Activated CD4-positive, alpha-beta T cell treated with anti-CD3 and anti-CD28 coated beads for 1 hour (primary cell): ENCODE measurements at regions not wholly inside any gene's neighbourhood (a gene's known extent, or its start where the extent isn't known, plus 50 kb on each side); places are given as distances from the start of the nearest gene placed in this dataset.
"Not testable (repeated sequence)": the region's sequence is repeated elsewhere in the genome, so short reads cannot be mapped to it uniquely, and the experiment has no call there.

Source experiments
- DNase-seq: peaks from one replicate; pipeline ENCODE4 v3.0.0-alpha.2; 2020

DNA sequence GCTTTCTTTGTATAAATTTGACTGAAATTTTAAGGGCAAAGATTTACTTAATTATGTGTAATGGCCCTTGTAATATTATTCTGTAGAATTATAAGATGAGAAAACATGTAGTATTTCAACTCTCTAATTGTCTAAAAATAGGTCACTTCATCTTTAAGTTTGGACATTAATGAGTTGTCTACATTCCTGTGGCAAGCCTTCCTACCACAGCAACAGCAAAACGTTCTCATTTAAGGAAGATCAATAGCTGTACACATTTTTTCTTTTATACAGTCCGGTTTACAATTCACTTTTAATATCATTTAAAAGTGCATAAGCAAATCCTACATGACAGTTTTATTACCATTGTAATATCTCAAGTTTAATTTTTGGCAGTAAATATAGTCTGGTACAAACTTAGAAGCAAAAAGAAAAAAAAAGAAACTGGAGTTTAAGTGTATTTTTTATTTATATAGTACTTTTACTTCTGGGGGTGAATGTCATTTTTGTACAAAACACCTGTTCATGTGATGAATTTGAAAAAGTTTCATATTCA lies 501.8 kb downstream of the ZPLD1 start:
- no peak for DNase-seq

DNA sequence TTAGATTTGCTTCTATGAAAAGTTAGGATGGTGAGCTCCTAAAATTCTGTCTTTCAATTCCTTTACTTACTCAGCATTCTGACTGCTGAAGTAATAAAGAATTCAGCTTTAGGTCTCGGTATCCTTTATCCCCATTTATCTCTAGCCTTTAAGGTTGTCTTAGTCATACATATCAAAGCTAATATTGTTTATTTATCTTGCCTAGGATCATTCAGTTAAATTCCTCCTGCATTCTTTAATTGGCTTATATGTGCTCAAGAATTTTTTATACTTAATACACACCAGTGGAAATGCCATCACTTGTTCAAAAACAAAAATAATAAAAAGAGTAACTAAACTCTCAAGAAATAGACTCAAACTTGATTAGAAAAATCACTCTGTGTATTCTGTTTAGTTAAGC lies 507.0 kb downstream of the ZPLD1 start:
- no peak for DNase-seq

DNA sequence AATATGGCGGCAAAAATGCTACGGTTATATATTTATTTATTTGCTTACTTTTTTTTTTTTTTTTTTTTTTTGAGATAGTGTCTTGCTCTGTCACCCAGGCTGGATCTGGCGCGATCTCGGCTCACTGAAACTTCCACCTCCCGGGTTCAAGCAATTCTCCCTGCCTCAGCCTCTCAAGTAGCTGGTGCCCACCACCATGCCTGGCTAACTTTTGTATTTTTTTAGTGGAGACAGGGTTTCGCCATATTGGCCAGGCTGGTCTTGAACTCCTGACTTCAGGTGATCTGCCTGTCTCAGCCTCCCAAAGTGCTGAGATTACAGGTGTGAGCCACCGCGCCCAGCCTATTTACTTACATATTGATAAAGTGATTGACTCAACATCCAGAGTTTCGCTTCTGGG lies 511.6 kb downstream of the ZPLD1 start:
- DNase-seq: not testable (repeated sequence)

DNA sequence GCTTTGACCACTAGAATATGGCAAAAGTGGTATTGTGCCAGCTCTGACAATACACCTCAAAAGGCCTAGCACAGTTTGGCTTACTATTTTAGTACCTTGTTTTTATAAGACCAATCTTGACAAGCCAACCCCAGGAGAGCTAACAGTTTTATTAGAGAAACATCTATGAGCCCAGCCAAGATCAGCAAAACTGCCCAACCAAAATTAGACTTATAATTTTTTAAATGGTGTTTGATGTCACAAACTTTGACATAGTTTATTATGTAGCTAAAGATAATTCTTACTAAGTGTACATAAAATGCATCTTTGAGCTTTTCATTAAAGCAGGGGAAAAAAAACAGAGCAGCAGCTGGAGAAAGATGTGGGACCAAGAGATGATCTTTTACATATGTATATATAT lies 537.5 kb downstream of the ZPLD1 start:
- DNase-seq: no peak

DNA sequence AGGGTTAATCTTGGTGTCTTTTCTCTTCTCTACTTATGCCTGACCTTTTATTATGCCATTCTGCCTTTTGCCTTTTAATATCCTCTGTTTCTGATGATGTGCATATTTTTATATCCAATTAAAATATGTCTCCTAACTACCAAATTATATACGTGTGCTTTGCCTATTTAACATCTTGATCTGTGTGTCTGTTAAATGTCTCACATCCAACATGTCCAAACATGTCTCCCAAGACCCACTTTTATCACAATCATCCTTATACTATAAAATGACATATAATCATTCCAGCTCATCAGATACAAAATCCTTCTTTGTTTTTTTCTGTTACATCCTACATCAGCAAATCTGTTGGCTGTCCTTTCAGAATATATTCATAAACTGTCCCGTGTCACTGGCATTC lies 539.5 kb downstream of the ZPLD1 start:
- DNase-seq: no peak

DNA sequence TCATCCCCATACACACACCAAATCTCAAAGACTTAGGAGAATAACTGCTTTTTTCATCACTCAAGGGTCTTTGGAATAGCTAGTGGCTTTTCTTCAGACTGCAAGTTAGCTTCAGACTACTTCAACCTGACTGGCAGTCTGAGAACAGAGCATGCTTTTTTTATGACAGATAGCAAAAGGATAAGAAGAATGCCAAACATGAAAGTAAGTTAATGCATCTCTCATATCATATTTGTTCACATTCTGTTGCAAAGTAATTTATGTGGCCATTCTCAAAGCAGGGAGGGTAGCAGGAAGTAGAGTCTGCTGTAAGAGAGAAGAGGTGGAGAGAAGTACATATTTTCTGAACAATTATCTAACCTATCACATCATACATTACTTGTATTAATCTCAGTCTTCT lies 544.4 kb downstream of the ZPLD1 start:
- no peak for DNase-seq

DNA sequence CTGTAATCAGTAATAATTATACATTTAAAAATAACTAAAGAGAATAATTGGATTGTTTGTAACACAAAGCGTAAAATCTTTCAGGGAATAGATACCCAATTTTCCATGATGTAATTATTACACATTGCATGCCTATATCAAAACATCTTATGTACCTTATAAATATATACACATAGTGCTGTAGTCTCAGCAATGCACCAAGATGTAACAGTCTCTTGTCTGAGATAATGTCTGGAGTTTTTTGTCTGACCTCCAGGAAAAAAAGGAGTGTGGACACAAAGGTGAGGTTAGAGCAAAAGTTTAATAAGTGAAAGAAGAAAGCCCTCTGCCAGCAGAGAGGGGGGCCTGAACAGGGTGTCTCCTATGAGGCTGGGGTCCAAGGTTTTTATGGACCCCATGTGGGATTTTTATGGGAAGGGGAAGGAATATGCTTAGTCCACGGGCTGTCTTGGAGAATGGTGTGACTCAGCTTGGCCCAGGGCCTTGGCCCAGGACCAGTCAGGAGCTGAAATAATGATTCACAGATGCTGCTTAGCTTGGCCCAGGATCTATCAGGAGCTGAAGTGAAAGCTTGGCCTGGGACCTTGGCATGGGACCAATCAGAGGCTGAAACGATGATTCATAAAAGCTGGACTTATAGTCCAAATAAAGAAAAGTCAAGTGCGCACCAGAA lies 545.0 kb downstream of the ZPLD1 start:
- no peak for DNase-seq

DNA sequence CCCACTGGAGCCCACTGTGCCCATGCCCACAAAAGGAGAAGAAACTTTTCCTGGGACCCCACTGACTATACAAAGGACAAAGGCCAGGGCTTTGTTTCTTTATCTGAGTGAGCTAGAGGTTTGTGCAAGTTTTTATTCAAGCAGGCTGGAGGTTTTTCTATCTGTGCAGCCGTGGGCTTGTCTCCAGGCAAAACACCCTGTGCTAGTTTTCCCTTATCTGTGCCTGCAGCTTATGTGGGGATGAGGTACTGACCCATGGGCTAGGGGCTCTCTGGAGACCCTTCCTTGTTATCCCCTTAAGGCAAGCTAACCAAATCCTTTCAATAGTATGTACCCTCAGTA lies 545.5 kb downstream of the ZPLD1 start:
- no peak for DNase-seq

DNA sequence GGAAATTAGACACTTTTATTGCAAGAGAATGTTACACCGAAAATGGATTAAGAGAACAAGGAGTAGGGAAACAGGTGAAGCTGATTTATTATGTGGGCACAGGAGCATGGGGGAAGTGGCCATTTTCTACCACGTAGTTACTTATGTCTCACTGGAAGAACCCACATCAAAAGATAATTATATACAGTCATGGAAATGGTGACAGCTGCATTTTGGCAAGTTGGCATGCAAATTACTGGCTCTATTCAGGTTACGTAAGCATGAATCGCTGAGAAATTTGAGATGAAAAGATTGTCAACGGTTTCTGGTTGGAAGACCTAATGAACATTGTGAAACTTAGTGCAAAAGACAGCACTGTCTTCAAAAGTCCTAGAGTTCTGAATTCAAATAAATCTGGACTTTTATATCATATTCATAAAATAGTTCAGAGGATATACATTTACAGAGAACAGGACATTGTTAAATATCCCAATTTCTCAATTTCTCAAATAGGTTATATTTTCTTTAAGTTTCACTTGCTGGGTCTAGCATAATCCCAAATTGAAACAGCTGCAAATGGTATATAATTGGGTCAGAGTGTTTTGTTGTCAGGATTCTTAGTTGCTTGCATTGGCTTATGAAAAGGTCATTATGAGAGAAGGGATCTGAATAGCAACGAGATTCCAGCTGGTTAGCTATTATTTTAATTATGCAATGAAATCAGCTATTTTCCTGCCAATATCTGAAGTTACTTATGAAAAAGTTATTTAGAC lies 567.8 kb downstream of the ZPLD1 start:
- no peak for DNase-seq

DNA sequence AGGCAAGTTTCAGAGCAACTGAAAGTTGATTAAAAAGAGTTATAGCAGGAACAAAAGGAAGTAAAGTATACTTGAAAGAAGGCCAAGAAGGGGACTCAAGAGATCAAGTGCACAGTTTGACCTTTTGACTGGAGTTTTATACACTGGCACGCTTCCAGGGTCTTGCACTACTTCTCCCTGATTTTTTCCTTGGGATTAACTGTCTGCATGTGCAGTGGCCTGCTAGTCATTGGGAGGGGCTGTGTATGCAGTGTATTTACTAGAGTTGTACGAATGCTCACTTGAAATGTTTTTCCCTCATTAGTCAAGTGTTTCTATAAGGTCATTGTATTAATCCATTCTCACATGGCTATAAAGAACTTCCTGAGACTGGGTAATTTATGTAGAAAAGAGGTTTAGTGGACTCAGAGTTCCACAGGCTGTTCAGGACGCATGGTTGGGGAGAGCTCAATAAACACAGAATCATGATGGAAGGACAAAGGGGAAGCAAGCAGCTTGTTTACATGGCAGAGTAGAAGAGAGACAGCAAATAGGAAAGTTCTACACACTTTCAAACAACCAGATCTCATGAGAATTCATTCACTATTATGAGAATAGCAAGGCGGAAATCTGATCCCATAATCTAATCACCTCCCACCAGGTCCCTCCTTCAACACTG lies 571.8 kb downstream of the ZPLD1 start:
- DNase-seq: no peak

DNA sequence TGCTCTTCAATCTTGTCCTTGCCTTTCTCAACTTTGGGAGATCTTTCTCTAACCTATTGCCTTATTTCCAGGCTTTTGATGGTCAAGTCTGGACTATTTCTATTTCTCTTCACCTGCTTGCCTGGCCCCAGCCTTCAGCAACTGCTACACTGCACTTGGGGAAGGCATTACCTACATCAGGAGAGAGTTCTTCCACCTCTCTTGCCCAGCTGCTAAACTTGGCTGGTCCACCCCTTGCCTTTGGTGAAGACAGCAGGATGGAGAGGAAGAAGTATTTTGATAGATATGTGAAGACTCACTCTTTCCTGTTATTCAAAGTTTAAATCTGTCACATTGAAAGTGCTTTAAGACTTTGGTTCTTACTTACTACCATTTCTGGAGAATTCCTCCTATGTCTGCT lies 574.8 kb downstream of the ZPLD1 start:
- no peak for DNase-seq

DNA sequence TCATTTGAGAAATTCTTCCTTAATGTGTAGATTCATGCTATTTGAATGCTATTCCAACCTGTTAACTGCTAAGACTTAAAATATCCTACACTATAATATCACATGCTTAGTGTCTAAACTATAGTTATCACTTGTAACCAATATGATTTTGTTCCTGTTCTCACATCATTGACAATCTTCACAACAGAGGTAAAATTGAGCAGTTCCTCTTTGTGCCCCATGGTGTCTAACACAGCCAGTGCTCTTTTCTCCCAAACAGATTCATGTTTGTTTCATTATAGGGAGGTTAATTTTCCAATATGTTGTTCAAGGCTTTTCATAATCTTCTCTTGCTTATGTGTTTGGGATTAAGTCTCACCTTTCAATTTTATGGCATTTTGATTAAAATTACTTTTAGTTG lies 591.1 kb downstream of the ZPLD1 start:
- DNase-seq: no peak

DNA sequence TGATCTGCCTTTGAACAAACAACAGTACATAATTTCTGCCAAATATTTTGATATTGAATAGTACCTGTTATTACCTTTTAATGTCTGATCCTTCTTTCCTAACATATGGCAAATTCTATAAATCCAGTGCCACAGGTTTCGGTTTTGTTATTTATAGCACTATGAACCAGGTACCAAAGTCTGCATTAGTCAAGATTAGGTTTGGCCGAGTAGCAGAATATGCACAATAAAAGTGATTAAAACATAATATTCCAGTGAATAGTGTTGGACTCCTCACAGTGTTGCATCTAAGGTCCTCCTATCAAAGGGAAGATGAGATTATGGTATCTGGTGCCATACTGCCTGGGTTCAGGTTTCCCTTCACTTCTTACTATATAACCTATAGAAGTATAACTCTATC lies 599.0 kb downstream of the ZPLD1 start:
- no peak for DNase-seq

DNA sequence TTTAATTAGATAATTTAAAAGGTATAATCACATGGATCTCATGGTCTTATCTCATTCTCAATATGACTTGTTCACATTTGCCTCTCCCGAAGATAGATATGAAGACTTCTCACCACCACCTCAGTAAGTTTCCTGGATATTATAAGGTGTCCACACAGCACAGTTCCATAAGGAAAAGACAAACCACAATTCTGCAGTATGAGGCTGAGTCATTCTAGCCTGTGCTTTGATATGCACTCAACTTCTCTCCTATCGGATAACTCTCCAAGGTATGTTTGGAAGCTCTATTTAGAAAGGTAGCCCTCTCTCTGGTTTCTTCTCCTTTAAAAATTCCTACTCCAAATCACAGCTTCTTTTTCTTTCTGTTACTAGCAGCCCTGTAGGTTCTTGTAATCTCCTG lies 612.8 kb downstream of the ZPLD1 start:
- no peak for DNase-seq

DNA sequence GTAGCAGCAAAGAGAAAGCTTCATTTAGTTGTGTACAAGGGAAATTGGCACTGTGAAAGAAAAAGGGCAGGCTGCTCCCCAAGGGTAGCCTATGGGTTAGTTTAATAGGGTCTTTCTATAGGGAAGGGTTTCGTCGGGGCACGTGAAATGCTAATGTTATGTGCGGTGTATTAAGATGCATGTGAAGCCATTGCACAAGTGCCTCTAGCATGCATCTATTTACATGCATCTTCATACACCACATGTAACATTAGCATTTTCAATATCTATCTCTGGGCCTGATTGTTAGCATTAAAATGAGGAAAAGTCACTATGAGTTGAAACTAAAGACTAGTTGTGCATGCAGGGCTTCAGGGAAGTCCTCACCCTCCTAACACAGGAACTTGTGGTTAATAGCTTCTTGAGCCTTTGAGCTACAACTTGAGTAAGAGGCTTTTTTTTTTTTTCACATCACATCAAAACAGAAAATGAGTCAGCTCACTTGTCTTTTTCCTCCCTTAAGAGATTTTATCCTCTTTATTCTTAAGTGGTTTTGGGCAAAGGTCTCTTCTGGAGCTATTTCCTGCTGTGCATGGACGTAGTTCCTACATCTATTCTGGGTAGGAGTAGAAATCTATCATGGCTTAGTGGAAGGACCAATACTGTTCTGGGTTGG lies 613.4 kb downstream of the ZPLD1 start:
- DNase-seq: no peak

DNA sequence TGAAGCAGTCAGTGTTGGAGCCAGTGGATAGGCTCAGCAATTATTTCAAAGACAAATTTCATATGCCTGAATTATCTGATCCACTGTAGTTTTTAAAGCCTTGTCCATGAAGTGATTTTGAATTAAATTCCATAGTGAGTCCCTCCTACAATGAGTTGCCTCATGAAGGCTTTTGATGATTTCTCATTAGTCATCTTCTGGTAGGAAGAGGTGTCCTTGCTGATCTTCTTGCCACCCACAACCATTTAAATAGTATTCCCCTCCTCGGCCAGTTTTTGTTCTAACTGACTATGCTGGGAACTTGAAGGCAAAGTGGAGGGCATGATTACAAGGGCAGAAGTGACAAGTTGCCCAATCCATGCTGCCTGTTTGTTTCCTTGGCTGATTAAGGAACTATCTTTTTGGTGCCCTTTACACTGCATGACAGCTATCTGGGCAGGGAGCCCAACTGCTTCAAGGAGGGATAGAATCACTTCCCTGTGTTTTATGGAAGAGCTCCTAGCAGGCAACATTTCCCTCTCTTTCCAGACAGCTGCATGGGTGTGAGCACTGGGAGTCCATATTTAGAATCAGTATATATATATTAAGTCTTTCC lies 617.5 kb downstream of the ZPLD1 start:
- DNase-seq: no peak

DNA sequence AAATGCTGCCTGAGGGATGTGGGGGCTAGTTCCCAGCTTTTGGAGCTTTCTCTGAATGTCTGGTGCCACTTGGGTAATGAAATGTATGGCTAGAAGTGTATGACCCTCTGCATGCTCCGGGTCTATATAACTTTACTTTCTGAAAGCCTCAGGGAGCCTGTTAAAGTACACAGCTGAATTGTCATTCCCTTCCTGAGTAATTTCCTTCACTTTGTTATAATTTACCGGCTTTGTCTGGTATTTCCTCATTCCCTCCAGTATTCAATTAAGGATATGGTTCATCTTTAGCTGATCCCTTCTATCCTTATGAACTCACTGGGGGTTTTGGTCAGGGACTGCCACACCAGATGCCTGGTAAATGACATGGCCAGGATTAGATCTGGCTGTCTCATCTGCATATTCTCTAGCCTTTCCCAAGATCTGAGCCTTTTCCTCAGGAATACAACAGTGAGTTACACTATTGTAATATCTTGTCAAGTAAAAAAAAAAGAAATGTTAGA lies 620.3 kb downstream of the ZPLD1 start:
- DNase-seq: no peak

DNA sequence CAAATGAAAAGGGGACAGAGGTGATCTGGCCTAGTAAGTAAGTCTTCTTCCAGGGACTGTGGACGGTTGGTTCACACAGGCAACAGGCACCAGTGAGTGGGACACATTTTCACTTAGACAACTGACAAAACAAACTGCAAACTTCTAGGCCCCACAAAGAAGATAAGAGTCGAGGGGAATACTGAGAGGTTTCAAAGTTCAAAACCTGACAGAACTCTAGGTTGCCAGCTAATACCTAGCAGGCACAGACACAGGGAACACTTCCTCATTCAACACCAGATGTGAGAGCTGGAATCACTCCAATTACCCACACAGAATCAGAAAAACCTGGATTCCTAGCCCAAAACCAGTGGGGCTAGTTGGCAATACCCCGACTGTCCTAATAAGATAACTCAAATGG lies 621.7 kb downstream of the ZPLD1 start:
- no peak for DNase-seq

DNA sequence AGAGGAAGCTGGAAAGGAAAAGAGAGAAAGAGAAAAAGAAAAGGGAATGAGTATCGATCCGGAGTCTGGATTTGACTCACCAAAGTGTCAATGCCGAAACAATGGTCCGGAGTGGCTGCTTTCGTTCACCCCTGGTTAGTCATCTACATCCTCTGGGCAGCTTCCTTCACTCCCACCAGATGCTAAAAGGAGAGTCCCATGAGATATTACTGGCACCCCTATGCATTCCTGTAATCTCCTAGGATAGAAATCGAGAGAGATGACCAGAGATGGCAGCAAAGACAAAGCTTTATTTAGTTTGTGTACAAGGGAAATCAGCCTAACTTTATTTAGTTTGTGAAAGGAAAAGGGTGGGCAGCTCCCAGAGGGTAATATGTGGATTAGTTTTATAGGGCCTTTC lies 622.2 kb downstream of the ZPLD1 start:
- no peak for DNase-seq

DNA sequence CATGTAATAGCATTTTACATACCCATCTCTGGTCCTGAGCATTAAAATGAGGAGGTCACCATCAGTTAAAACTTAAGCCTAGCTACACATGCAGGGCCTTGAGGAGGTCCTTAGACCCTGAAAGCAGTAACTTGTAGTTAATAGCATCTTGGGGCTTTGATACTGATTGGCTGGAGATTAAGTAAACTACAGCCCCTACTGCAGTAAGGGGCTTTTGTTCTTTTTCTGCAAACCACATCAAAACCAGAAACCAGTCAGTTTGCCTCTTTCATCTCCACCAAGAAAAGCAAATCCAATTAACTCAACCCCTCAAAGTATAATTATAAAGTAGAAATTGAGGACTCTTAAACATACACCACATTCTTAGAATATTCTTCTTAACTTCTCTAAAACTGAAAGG lies 622.7 kb downstream of the ZPLD1 start:
- no peak for DNase-seq

DNA sequence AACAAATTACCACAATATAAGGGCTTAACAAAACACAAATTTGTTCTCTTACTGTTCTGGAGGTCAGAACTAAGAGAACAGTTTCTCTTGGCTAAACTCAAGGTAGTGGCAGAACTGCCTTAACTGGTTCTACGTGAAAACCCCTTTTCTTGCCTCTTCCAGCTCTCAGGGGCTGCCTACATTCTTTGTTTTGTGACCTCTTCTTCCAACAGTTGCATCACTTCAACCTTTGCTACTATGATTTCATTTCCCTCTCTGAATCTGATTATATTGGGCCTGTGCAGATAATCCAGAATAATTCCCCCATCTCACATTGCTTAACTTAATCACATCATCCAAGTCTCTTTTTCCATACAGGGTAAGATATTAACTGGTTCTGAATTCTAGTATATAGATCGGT lies 624.6 kb downstream of the ZPLD1 start:
- DNase-seq: no peak

DNA sequence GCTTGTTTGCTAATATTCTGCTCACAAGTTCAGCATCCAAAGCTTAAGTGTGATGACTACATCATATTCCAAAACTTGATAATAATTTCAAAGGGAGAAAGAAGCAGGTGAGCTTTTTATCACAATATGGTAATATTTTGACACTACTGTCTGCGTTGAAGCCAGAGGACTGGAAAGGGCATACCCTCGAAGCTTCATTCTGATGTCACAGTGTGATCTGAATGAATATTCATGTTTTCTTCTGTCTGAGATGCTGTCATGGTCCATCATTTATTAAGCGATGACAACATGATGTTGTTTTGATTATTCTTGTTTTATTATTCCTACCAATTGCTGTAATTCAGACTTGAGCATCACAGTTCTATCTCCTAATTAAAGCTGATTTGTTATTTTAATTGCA lies 625.4 kb downstream of the ZPLD1 start:
- DNase-seq: no peak

DNA sequence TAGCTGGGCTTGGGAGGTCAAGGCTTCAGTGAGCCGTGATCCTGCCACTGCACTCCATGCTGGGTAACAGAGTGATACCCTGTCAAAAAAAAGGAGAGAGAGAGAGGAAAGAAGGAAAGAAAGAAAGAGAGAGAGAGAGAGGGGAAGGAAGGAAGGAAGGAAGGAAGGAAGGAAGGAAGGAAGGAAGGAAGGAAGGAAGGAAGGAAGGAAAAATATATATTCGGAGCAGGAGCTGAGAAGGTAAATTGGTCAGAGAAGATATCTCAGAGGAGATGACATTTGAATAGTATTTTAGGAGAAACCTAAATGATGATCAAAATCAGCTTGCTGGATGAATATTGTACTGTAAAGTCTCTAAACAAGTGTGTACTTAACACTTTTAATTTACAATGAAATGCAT lies 633.1 kb downstream of the ZPLD1 start:
- no peak for DNase-seq
